CD14-positive monocyte (primary cell): ENCODE measurements at regions not wholly inside any gene's neighbourhood (a gene's known extent, or its start where the extent isn't known, plus 50 kb on each side); places are given as distances from the start of the nearest gene placed in this dataset.
"Not testable (repeated sequence)": the region's sequence is repeated elsewhere in the genome, so short reads cannot be mapped to it uniquely, and the experiment has no call there.

Experiments
- DNase-seq, 3 donors: peaks; one replicate each; pipeline ENCODE4 v3.0.0-alpha.2; 2011 to 2022
- H2AFZ ChIP-seq: 2 replicates; pipeline ENCODE4 v1.6.0; 2012; ENCODE audit warnings: mild to moderate bottlenecking, low read depth, low read length, inconsistent platforms; ENCODE audit not compliant: insufficient read depth, poor library complexity, severe bottlenecking
- H3K27ac ChIP-seq, 2 donors: 1 replicate in 1 of 2; 2 replicates in 1 of 2; pipeline ENCODE4 v1.5.1; 2012 to 2013; ENCODE audit warnings: low read length in 2 of 2, control low read depth in 1 of 2, inconsistent platforms in 1 of 2, low read depth in 1 of 2, mild to moderate bottlenecking in 1 of 2
- H3K27me3 ChIP-seq, 2 donors: one replicate each; pipeline versions ENCODE4 v1.6.0 to v1.6.1; 2011 to 2013; ENCODE audit warnings: low read length in 2 of 2; ENCODE audit not compliant: control insufficient read depth in 2 of 2, insufficient read depth in 2 of 2
- H3K36me3 ChIP-seq, 2 donors: replicated peaks in 1 of 2; 1 replicate in 1 of 2; 2 replicates in 1 of 2; pipeline versions ENCODE4 v1.5.1 to v1.6.1; 2012 to 2013; ENCODE audit warnings: low read length in 2 of 2, control low read depth in 1 of 2, inconsistent platforms in 1 of 2, mild to moderate bottlenecking in 1 of 2; ENCODE audit not compliant: insufficient read depth in 2 of 2, control insufficient read depth in 1 of 2
- H3K4me1 ChIP-seq, 2 donors: 1 replicate in 1 of 2; 2 replicates in 1 of 2; pipeline versions ENCODE4 v1.5.1 to v1.6.1; 2012 to 2013; ENCODE audit warnings: low read length in 2 of 2, control low read depth in 1 of 2, inconsistent platforms in 1 of 2, mild to moderate bottlenecking in 1 of 2, moderate library complexity in 1 of 2; ENCODE audit not compliant: insufficient read depth in 2 of 2, control insufficient read depth in 1 of 2
- H3K4me2 ChIP-seq: replicated peaks from 2 replicates; pipeline ENCODE3; 2012; ENCODE audit warnings: low read length, moderate library complexity, mild to moderate bottlenecking; ENCODE audit not compliant: poor library complexity, severe bottlenecking; ENCODE audit errors: extremely low read depth
- H3K4me3 ChIP-seq, 3 experiments: fragments of 200-600 bp in 1 of 3; sonication (generic) in 1 of 3; replicated peaks in 1 of 3; 1 replicate in 2 of 3; 2 replicates in 1 of 3; pipeline ENCODE4 v1.5.1; 2011 to 2013; ENCODE audit warnings: low read length in 3 of 3, mild to moderate bottlenecking in 3 of 3, control low read depth in 2 of 3, low read depth in 2 of 3, inconsistent platforms in 1 of 3, moderate library complexity in 1 of 3
- H3K79me2 ChIP-seq: 2 replicates; pipeline ENCODE4 v1.6.0; 2012; ENCODE audit warnings: mild to moderate bottlenecking, control low read depth, inconsistent platforms, low read length, moderate library complexity; ENCODE audit not compliant: insufficient read depth
- H3K9ac ChIP-seq: 2 replicates; pipeline ENCODE4 v1.6.0; 2017; ENCODE audit warnings: low read length, mild to moderate bottlenecking; ENCODE audit not compliant: insufficient read depth, poor library complexity, severe bottlenecking
- H3K9me3 ChIP-seq, 2 donors: replicated peaks in 1 of 2; 1 replicate in 1 of 2; 2 replicates in 1 of 2; pipeline versions ENCODE4 v1.5.1 to v1.6.1; 2012 to 2013; ENCODE audit warnings: low read length in 2 of 2, control low read depth in 1 of 2; ENCODE audit not compliant: control insufficient read depth in 1 of 2, insufficient read depth in 1 of 2
- H4K20me1 ChIP-seq: 2 replicates; pipeline ENCODE4 v1.6.0; 2012; ENCODE audit warnings: mild to moderate bottlenecking, low read length, control low read depth, moderate library complexity; ENCODE audit not compliant: insufficient read depth
- H3K27ac Mint-ChIP-seq, 7 donors: one replicate each; pipeline ENCODE4 v1.8.0; 2020; ENCODE audit warnings: mild to moderate bottlenecking in 7 of 7, mixed read lengths in 7 of 7, moderate library complexity in 6 of 7, inconsistent platforms in 2 of 7
- H3K27me3 Mint-ChIP-seq, 3 donors: one replicate each; pipeline ENCODE4 v1.8.0; 2021 to 2022; ENCODE audit warnings: low read depth in 3 of 3, mild to moderate bottlenecking in 3 of 3, mixed read lengths in 3 of 3, moderate library complexity in 3 of 3, inconsistent platforms in 1 of 3
- H3K36me3 Mint-ChIP-seq, 2 donors: one replicate each; pipeline ENCODE4 v1.8.0; 2020; ENCODE audit warnings: mixed read lengths in 2 of 2, inconsistent platforms in 1 of 2, mild to moderate bottlenecking in 1 of 2
- H3K4me1 Mint-ChIP-seq: one replicate; pipeline ENCODE4 v1.8.0; 2020; ENCODE audit warnings: mild to moderate bottlenecking, mixed read lengths
- H3K4me3 Mint-ChIP-seq, 2 donors: one replicate each; pipeline ENCODE4 v1.8.0; 2020; ENCODE audit warnings: mild to moderate bottlenecking in 2 of 2, mixed read lengths in 2 of 2, moderate library complexity in 1 of 2
- H3K9me3 Mint-ChIP-seq, 7 donors: one replicate each; pipeline ENCODE4 v1.8.0; 2020 to 2022; ENCODE audit warnings: mixed read lengths in 7 of 7, mild to moderate bottlenecking in 6 of 7, moderate library complexity in 6 of 7, inconsistent platforms in 2 of 7
- WGBS: methylation state at CpG from one replicate; pipeline ENCODE4 v1.1.5; 2013; ENCODE audit warnings: missing lambda C conversion rate; ENCODE audit not compliant: insufficient coverage; 5-methylcytosine and 5-hydroxymethylcytosine counted together
- intact Hi-C, 2 donors: fragments of 100-400 bp; cut with micrococcal nuclease; formaldehyde crosslinking; loops; one replicate each; pipeline versions ENCODE4 v1.15.0 to v1.15.1; 2023
- TF ChIP-seq, protein P1 (sequence below): fragments of 200-600 bp; IDR thresholded peaks from one replicate; pipeline ENCODE4 v1.8.0; 2022; ENCODE audit warnings: antibody characterized with exemption, mild to moderate bottlenecking

DNA sequence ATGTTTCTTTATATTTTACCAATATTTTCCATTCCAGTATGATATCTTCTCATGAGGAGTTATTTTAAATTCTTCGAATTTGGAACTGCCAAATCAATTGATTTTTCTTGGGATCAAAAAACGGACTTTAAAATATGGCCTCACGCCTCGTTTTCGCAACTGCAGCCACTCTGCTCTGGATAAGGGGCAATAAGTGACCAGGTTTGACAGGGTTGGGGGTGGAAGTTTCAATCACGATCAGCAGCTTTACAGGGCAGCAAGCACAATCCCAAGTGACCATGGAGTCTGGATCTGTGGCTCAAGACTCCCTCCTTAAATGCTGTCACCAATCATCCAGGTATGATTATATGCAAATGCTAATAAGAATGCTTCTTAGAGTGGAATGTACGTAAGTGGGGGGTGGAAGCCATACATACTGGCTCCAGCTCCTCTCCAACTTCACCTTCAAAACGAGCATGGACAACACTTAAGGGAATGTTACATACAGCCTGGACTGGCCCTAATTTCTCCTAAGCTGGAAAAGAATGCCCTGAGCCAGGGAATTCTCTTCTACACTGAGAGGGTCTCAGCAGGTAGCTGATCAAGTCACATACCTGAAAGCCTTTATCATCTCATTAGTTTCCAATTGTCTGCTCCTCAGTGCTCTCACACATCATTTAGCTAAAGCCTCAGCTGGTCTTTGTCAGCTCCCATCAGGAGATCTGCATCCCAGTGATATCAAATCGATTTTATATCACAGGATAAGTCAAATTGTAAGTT, 176.9 kb upstream of the DCAF8L1 start:
- Histone ChIP-seq H3K4me3 (no peak overlapping the region), H3K4me1 (no peaks in the 10 kb centered on the region), H3K27me3 (no peaks in the 10 kb centered on the region), H3K79me2 (no peaks in the 10 kb centered on the region), H3K27ac (no peak overlapping the region), H3K9me3 (no peaks in the 10 kb centered on the region), H3K4me2 (no peak overlapping the region), H2AFZ (no peak overlapping the region), H3K9ac (no peak overlapping the region), H3K36me3 (no peaks in the 10 kb centered on the region), H4K20me1 (no peaks in the 10 kb centered on the region)
- no peak overlapping the region for H3K4me3 Mint-ChIP-seq
- no CpG with 5 or more reads among the region's 9 CpGs for WGBS
- intact Hi-C loops = no loop called here
- H3K36me3 Mint-ChIP-seq = no peaks in the 10 kb centered on the region
- TF ChIP-seq, protein P1, sequence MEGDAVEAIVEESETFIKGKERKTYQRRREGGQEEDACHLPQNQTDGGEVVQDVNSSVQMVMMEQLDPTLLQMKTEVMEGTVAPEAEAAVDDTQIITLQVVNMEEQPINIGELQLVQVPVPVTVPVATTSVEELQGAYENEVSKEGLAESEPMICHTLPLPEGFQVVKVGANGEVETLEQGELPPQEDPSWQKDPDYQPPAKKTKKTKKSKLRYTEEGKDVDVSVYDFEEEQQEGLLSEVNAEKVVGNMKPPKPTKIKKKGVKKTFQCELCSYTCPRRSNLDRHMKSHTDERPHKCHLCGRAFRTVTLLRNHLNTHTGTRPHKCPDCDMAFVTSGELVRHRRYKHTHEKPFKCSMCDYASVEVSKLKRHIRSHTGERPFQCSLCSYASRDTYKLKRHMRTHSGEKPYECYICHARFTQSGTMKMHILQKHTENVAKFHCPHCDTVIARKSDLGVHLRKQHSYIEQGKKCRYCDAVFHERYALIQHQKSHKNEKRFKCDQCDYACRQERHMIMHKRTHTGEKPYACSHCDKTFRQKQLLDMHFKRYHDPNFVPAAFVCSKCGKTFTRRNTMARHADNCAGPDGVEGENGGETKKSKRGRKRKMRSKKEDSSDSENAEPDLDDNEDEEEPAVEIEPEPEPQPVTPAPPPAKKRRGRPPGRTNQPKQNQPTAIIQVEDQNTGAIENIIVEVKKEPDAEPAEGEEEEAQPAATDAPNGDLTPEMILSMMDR = no peak
- H3K27ac Mint-ChIP-seq = no peak overlapping the region
- no peaks in the 10 kb centered on the region for H3K4me1 Mint-ChIP-seq
- peaks cover 0 to 2% (median under 1%) of the 10 kb centered on the region in 7 donors for H3K9me3 Mint-ChIP-seq
- no peaks in the 10 kb centered on the region for H3K27me3 Mint-ChIP-seq
- DNase-seq = no peak

DNA sequence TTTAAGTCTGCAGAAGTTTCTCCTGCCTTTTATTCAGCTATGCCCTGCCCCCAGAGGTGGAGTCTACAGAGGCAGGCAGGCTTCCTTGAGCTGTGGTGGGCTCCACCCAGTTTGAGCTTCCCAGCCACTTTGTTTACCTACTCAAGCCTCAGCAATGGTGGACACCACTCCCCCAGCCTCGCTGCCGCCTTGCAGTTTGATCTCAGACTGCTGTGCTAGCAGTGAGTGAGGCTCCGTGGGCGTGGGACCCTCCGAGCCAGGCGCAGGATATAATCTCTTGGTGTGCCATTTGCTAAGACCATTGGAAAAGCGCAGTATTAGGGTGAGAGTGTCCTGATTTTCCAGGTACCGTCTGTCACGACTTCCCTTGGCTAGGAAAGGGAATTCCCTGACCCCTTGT, 171.0 kb upstream of the DCAF8L1 start:
- H2AFZ ChIP-seq, H3K36me3 Mint-ChIP-seq: not testable (repeated sequence)

More for the DNA sequence above, 171.0 kb upstream of the DCAF8L1 start:
- H3K27ac ChIP-seq, H3K27me3 ChIP-seq, DNase-seq, H3K79me2 ChIP-seq, H3K27me3 Mint-ChIP-seq, H3K4me1 Mint-ChIP-seq, H3K9ac ChIP-seq, intact Hi-C loops, H3K4me3 Mint-ChIP-seq, H3K4me2 ChIP-seq, H3K36me3 ChIP-seq, H4K20me1 ChIP-seq, H3K9me3 ChIP-seq, H3K4me3 ChIP-seq, H3K4me1 ChIP-seq: not testable (repeated sequence)
- WGBS = no CpG with 5 or more reads among the region's 9 CpGs
- Mint-ChIP-seq H3K9me3 (peaks cover 3 to 14% (median 8%) of the 10 kb centered on the region in 7 donors), H3K27ac (peak overlapping the region in 1 of 7 donors; percentile 75)
